HepG2 (cell line): ENCODE measurements at regions not wholly inside any gene's neighbourhood (a gene's known extent, or its start where the extent isn't known, plus 50 kb on each side); places are given as distances from the start of the nearest gene placed in this dataset.
"Not testable (repeated sequence)": the region's sequence is repeated elsewhere in the genome, so short reads cannot be mapped to it uniquely, and the experiment has no call there.

Source experiments
- ATAC-seq: fragments of 200-7000 bp; cut with Tn5 transposase; 3 replicates; pipeline ENCODE4 v1.9.1; 2020; ENCODE audit warnings: mild to moderate bottlenecking, moderate library complexity
- BruUV-seq: library from RNA; stranded (reverse); fragments of 400-500 nt; replicated peaks from 2 replicates; lab custom pipeline; 2021; lab: Mats Ljungman, UMichigan
- CTCF ChIA-PET: fragments of 300-600 bp; formaldehyde crosslinking; extraction: SDS; loops from one replicate; lab custom pipeline; 2021; ENCODE audit warnings: low total read pairs, inconsistent platforms, low intra/inter-chr PET ratio; lab: Yijun Ruan, JAX
- POLR2A ChIA-PET: fragments of 350-600 bp; sonication (Branson Sonifier 250); formaldehyde crosslinking; loops from one replicate; lab custom pipeline; 2020; ENCODE audit warnings: antibody characterized with exemption, inconsistent platforms; lab: Yijun Ruan, JAX
- DNase-seq: peaks from one replicate; pipeline ENCODE4 v3.0.0-alpha.2; 2015; ENCODE audit warnings: low spot score
- FAIRE-seq: peaks from 3 replicates; lab custom pipeline; 2011; peaks lifted over from hg19 to GRCh38; lab: Jason Lieb, UNC
- H2AFZ ChIP-seq: one replicate; pipeline ENCODE4 v1.6.1; 2011; ENCODE audit warnings: low read length, inconsistent platforms
- H3K27ac ChIP-seq: fragments of 300-600 bp; 3 replicates; pipeline ENCODE4 v1.8.0; 2011; ENCODE audit warnings: mixed run types, mild to moderate bottlenecking, mixed read lengths, low read length, inconsistent platforms; ENCODE audit not compliant: insufficient read depth; ENCODE audit errors: extremely low read length
- H3K27me3 ChIP-seq, 2 experiments: fragments of 200-600 bp in 1 of 2; 2 replicates in 1 of 2; 3 replicates in 1 of 2; pipeline versions ENCODE4 v1.6.0 to v1.8.0; 2011; ENCODE audit warnings: low read length in 2 of 2, mild to moderate bottlenecking in 2 of 2, moderate library complexity in 2 of 2, inconsistent platforms in 1 of 2; ENCODE audit not compliant: insufficient read depth in 2 of 2, control insufficient read depth in 1 of 2
- H3K36me3 ChIP-seq, 2 experiments: fragments of 200-600 bp in 1 of 2; replicated peaks in 1 of 2; 2 replicates in 1 of 2; 3 replicates in 1 of 2; pipeline versions ENCODE4 v1.5.1 to v1.8.0; 2011; ENCODE audit warnings: low read length in 2 of 2, inconsistent platforms in 1 of 2; ENCODE audit not compliant: insufficient read depth in 2 of 2, control insufficient read depth in 1 of 2
- H3K4me1 ChIP-seq: 2 replicates; pipeline ENCODE4 v1.5.1; 2012; ENCODE audit warnings: low read length, inconsistent platforms; ENCODE audit not compliant: insufficient read depth
- H3K4me2 ChIP-seq: 2 replicates; pipeline ENCODE4 v1.6.0; 2011; ENCODE audit warnings: low read depth, low read length, inconsistent platforms
- H3K4me3 ChIP-seq, 3 experiments: fragments of 200-600 bp in 1 of 3; sonication (generic), shearing (Covaris generic) in 1 of 3; replicated peaks in 1 of 3; 2 replicates each; pipeline ENCODE4 v1.5.1; 2011 to 2016; ENCODE audit warnings: low read length in 3 of 3, inconsistent platforms in 2 of 3, low read depth in 2 of 3, mild to moderate bottlenecking in 2 of 3, control low read depth in 1 of 3, mixed read lengths in 1 of 3; ENCODE audit not compliant: insufficient read depth in 1 of 3
- H3K79me2 ChIP-seq: one replicate; pipeline ENCODE4 v1.6.1; 2011; ENCODE audit warnings: low read length, inconsistent platforms; ENCODE audit not compliant: insufficient read depth
- H3K9ac ChIP-seq: 2 replicates; pipeline ENCODE4 v1.6.0; 2011; ENCODE audit warnings: mild to moderate bottlenecking, low read depth, low read length, inconsistent platforms; ENCODE audit not compliant: insufficient read depth
- H3K9me3 ChIP-seq: 2 replicates; pipeline ENCODE4 v1.5.1; 2012; ENCODE audit warnings: mild to moderate bottlenecking, low read length
- H4K20me1 ChIP-seq: 2 replicates; pipeline ENCODE4 v1.6.0; 2011; ENCODE audit warnings: inconsistent platforms, mild to moderate bottlenecking, low read length, moderate library complexity; ENCODE audit not compliant: insufficient read depth
- RFX1 ChIP-seq: fragments of 450-650 bp; IDR thresholded peaks from 2 replicates; pipeline ENCODE4 v1.6.1; 2017
- WGBS: methylation state at CpG from one replicate; pipeline ENCODE4 v1.1.6; 2017; ENCODE audit warnings: low lambda C conversion rate; 5-methylcytosine and 5-hydroxymethylcytosine counted together
- in situ Hi-C: cut with HindIII; loops from 2 replicates; pipeline ENCODE4 v1.10.0; 2017; ENCODE audit warnings: low pct_unique_long_range_greater_than_20kb; ENCODE audit not compliant: extremely low pct_ligation_motif_present
- intact Hi-C: fragments of 100-400 bp; cut with micrococcal nuclease; formaldehyde crosslinking; loops from one replicate; pipeline ENCODE4 v1.10.0; 2022; ENCODE audit not compliant: unreplicated experiment

GRCh38 chr2:91760672-91761071 lies 3069.2 kb downstream of the RPIA start:
- H3K9me3 ChIP-seq, H3K79me2 ChIP-seq, BruUV-seq, POLR2A ChIA-PET, H2AFZ ChIP-seq, H3K27me3 ChIP-seq, in situ Hi-C loops, DNase-seq, FAIRE-seq, CTCF ChIA-PET, H3K9ac ChIP-seq, H3K4me1 ChIP-seq, H4K20me1 ChIP-seq, H3K4me3 ChIP-seq, H3K27ac ChIP-seq: not testable (repeated sequence)
- WGBS: 21% methylated on average over 5 of the region's 5 CpGs
- TF ChIP-seq RFX1: peak; percentile 55; the same call in 1 of the 2 replicates
- TF ChIP-seq, all 625 proteins: peak for 1; not testable (repeated sequence) for 624
- intact Hi-C loops, ATAC-seq, H3K4me2 ChIP-seq, H3K36me3 ChIP-seq: not testable (repeated sequence)

- H4K20me1 ChIP-seq, H3K9me3 ChIP-seq, H3K79me2 ChIP-seq, DNase-seq, BruUV-seq, POLR2A ChIA-PET, H3K27me3 ChIP-seq, ATAC-seq, H3K4me2 ChIP-seq, CTCF ChIA-PET, H3K36me3 ChIP-seq, in situ Hi-C loops, H3K27ac ChIP-seq, H3K4me3 ChIP-seq, intact Hi-C loops, H3K9ac ChIP-seq, FAIRE-seq, H2AFZ ChIP-seq: not testable (repeated sequence)
- 62% methylated on average over 3 of the region's 6 CpGs for WGBS
- peaks cover 11% of the 10 kb centered on the region for H3K4me1 ChIP-seq
These were observed 3070.8 kb downstream of the RPIA start for GRCh38 chr2:91762312-91762711.

GRCh38 chr2:91763710-91764109 lies 3072.2 kb downstream of the RPIA start:
- intact Hi-C loops, FAIRE-seq, H3K79me2 ChIP-seq, DNase-seq, H3K36me3 ChIP-seq, BruUV-seq, H3K4me2 ChIP-seq, H3K4me3 ChIP-seq, ATAC-seq, H3K27ac ChIP-seq, H3K9ac ChIP-seq, H4K20me1 ChIP-seq, H3K27me3 ChIP-seq, H2AFZ ChIP-seq, CTCF ChIA-PET, POLR2A ChIA-PET, in situ Hi-C loops, H3K9me3 ChIP-seq: not testable (repeated sequence)
- H3K4me1 ChIP-seq: peaks cover 11% of the 10 kb centered on the region
- 40% methylated on average over 4 of the region's 4 CpGs for WGBS

- WGBS: 14% methylated on average over 5 of the region's 5 CpGs
- H3K9ac ChIP-seq, H3K9me3 ChIP-seq, H3K4me2 ChIP-seq, DNase-seq, H2AFZ ChIP-seq, H3K79me2 ChIP-seq, FAIRE-seq, BruUV-seq, H3K36me3 ChIP-seq, in situ Hi-C loops, POLR2A ChIA-PET, H3K27me3 ChIP-seq, intact Hi-C loops, H3K4me3 ChIP-seq, ATAC-seq, H4K20me1 ChIP-seq, H3K27ac ChIP-seq, CTCF ChIA-PET: not testable (repeated sequence)
- peaks cover 11% of the 10 kb centered on the region for H3K4me1 ChIP-seq
These were observed 3073.1 kb downstream of the RPIA start for GRCh38 chr2:91764581-91765002.
